ENCODE measurements at regions not wholly inside any gene's neighbourhood (a gene's known extent, or its start where the extent isn't known, plus 50 kb on each side); places are given as distances from the start of the nearest gene placed in this dataset.

DNA sequence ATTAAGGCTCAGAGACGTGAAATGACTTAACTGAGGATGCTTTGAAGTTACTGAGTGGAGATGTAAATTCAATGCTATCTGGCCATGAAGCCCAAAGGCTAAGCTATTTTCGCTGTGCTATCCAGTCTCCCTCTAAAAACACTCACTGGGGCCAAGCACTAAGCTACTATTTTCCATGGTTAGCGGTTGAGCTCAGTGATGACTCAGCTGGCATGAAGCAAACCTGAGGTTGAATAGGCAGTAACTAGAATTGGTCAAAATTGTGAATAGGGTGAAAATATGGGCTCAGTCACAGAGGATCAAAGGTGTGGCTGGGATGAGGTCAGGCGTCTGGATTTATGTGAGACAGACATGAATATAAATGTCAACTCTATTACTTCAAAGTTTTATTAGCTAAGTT lies 564.2 kb upstream of the KIRREL3 start:
- H3K4me2 ChIP-seq (ENCODE audit: insufficient read depth, low read length), result no peak overlapping the region

More for the DNA sequence above, 564.2 kb upstream of the KIRREL3 start:
- BruUV-seq (replicated peaks), result no TSS peak
- Histone ChIP-seq H3K9me1 (replicated peaks; ENCODE audit: control insufficient read depth, extremely low read depth, insufficient read depth, low read length) (no peaks in the 10 kb centered on the region), H3K27ac (ENCODE audit: insufficient read depth, low read depth, low read length) (no peak overlapping the region), H4K20me1 (replicated peaks; ENCODE audit: control insufficient read depth, extremely low read depth, insufficient read depth, low read length) (no peaks in the 10 kb centered on the region), H3K27me3 (ENCODE audit: control insufficient read depth in 2 of 2, insufficient read depth in 2 of 2, low read length in 2 of 2) (no peaks in the 10 kb centered on the region), H3K9ac (replicated peaks; ENCODE audit: extremely low read depth, insufficient read depth, low read length) (no peak overlapping the region), H3K36me3 (ENCODE audit: control insufficient read depth in 2 of 2, extremely low read depth in 1 of 2, insufficient read depth in 2 of 2, low read length in 2 of 2) (no peaks in the 10 kb centered on the region), H3K4me1 (ENCODE audit: control insufficient read depth, extremely low read depth, insufficient read depth, low read length) (no peaks in the 10 kb centered on the region), H3K9me3 (replicated peaks; ENCODE audit: control insufficient read depth, insufficient read depth, low read length) (no peaks in the 10 kb centered on the region), H2AFZ (ENCODE audit: low read depth, low read length) (no peak overlapping the region), H3K4me3 (replicated peaks in 1 of 3; ENCODE audit: insufficient read depth in 1 of 3, low read depth in 1 of 3, low read length in 3 of 3) (no peak overlapping the region), H3K79me2 (ENCODE audit: control insufficient read depth, insufficient read depth, low read length) (no peaks in the 10 kb centered on the region)
- no peak for DNase-seq (ENCODE audit: low read depth, low spot score)
- intact Hi-C loops (cut with micrococcal nuclease) (no loop called here), dilution Hi-C loops (cut with MboI; ENCODE audit: extremely low pct_ligation_motif_present, low sequenced_read_pairs) (no loop called here)
- no peak for FAIRE-seq
- ChIA-PET POLR2A (no interaction called here), CTCF (no interaction called here)
- TF ChIP-seq MYC (IDR thresholded peaks at IDR 0.05; ENCODE audit: low read depth, low read length) (no peak), POLR2AphosphoS5 (IDR thresholded peaks at IDR 0.05; ENCODE audit: insufficient read depth, low read depth, low read length) (no peak), JUN (IDR thresholded peaks at IDR 0.05; ENCODE audit: borderline replicate concordance, insufficient read depth, insufficient read length, low read depth) (no peak), FOS (IDR thresholded peaks at IDR 0.05; ENCODE audit: borderline replicate concordance, insufficient read depth, low read length) (no peak), GATA2 (IDR thresholded peaks at IDR 0.05; ENCODE audit: insufficient read depth, insufficient read length, low read depth, low read length) (no peak), EZH2 (IDR thresholded peaks at IDR 0.05; ENCODE audit: borderline replicate concordance, low read depth, low read length, severe bottlenecking) (no peak), POLR2A (IDR thresholded peaks at IDR 0.05; ENCODE audit: low read depth, low read length) (no peak)
- TF ChIP-seq, protein P1, sequence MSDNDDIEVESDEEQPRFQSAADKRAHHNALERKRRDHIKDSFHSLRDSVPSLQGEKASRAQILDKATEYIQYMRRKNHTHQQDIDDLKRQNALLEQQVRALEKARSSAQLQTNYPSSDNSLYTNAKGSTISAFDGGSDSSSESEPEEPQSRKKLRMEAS (IDR thresholded peaks at IDR 0.05; ENCODE audit: insufficient read depth, insufficient read length), result no peak
- TF ChIP-seq, protein P2, sequence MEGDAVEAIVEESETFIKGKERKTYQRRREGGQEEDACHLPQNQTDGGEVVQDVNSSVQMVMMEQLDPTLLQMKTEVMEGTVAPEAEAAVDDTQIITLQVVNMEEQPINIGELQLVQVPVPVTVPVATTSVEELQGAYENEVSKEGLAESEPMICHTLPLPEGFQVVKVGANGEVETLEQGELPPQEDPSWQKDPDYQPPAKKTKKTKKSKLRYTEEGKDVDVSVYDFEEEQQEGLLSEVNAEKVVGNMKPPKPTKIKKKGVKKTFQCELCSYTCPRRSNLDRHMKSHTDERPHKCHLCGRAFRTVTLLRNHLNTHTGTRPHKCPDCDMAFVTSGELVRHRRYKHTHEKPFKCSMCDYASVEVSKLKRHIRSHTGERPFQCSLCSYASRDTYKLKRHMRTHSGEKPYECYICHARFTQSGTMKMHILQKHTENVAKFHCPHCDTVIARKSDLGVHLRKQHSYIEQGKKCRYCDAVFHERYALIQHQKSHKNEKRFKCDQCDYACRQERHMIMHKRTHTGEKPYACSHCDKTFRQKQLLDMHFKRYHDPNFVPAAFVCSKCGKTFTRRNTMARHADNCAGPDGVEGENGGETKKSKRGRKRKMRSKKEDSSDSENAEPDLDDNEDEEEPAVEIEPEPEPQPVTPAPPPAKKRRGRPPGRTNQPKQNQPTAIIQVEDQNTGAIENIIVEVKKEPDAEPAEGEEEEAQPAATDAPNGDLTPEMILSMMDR (IDR thresholded peaks at IDR 0.05; ENCODE audit: extremely low read depth in 1 of 2, insufficient read depth in 1 of 2, low read depth in 1 of 2, low read length in 2 of 2), result no peak

Measured in endothelial cell of umbilical vein (primary cell).